ENCODE measurements at regions not wholly inside any gene's neighbourhood (a gene's known extent, or its start where the extent isn't known, plus 50 kb on each side); places are given as distances from the start of the nearest gene placed in this dataset.

DNA sequence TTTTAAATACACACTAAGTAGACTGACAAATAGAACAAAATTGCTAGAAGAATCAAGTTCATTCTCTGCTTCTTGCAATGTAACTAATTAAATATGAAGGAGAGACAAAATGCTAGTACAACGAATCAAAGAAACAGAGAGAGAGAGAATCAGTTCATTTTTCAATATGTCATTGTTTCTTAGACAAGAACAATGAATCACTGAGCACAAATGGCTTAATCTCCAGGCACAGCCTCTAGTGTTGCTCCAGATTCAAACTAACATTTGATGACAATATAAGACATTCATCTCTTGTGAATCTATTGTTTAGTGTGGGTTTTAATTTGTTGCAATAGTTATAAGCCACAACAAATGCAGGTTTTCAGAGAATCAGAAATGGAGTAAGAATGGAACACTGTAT lies 357.4 kb upstream of the TMEM229A start:
- TF ChIP-seq EZH2 (IDR thresholded peaks at IDR 0.05; ENCODE audit: insufficient read depth, poor library complexity, severe bottlenecking): no peak
- no peak for TF ChIP-seq EZH2phosphoT487 (IDR thresholded peaks at IDR 0.05; ENCODE audit: insufficient read depth, low read depth)

All from GM23248 (cell line).